ENCODE measurements at regions not wholly inside any gene's neighbourhood (a gene's known extent, or its start where the extent isn't known, plus 50 kb on each side); places are given as distances from the start of the nearest gene placed in this dataset.

DNA sequence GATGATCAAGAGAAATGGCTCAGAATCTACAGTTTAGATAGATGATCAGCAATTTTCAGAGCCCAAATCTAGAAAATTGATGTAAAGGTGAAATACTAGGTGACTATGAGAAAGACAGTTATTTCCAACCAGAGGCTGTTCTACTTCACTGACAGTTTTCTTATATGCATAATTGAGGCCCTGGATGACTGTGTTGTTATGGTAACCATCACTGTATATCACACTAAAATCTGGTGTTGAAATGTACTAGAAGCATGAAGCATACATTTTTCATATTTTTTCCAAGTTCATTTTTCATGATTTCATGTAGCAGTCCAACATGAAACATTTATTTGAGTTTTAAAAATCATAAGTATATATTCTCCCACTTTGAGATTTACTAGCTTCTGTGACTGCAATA lies 87.4 kb downstream of the ATXN3L start:
- TF ChIP-seq ESRRA (IDR thresholded peaks at IDR 0.05; ENCODE audit: borderline replicate concordance, low read length) (no peak), BHLHE40 (IDR thresholded peaks at IDR 0.05; ENCODE audit: low read depth, low read length) (no peak), CHD2 (IDR thresholded peaks at IDR 0.05; ENCODE audit: low read length, partially characterized antibody) (no peak), ZNF302 (CRISPR knock-in tag; IDR thresholded peaks at IDR 0.05) (no peak), KDM1A (IDR thresholded peaks at IDR 0.05; ENCODE audit: low read depth) (no peak), POLR2A (IDR thresholded peaks at IDR 0.05; ENCODE audit: low read length) (no peak), SREBF2 (IDR thresholded peaks at IDR 0.05) (no peak), RFX5 (IDR thresholded peaks at IDR 0.05) (no peak), RAD21 (conservative IDR thresholded peaks at IDR 0.05 in 1 of 2, IDR thresholded peaks at IDR 0.05 in 1 of 2) (no peak), RNF2 (IDR thresholded peaks at IDR 0.05; ENCODE audit: borderline replicate concordance, low read depth) (no peak)
- TF ChIP-seq, protein P1, sequence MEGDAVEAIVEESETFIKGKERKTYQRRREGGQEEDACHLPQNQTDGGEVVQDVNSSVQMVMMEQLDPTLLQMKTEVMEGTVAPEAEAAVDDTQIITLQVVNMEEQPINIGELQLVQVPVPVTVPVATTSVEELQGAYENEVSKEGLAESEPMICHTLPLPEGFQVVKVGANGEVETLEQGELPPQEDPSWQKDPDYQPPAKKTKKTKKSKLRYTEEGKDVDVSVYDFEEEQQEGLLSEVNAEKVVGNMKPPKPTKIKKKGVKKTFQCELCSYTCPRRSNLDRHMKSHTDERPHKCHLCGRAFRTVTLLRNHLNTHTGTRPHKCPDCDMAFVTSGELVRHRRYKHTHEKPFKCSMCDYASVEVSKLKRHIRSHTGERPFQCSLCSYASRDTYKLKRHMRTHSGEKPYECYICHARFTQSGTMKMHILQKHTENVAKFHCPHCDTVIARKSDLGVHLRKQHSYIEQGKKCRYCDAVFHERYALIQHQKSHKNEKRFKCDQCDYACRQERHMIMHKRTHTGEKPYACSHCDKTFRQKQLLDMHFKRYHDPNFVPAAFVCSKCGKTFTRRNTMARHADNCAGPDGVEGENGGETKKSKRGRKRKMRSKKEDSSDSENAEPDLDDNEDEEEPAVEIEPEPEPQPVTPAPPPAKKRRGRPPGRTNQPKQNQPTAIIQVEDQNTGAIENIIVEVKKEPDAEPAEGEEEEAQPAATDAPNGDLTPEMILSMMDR (IDR thresholded peaks at IDR 0.05), result no peak
- TF ChIP-seq, protein P2, sequence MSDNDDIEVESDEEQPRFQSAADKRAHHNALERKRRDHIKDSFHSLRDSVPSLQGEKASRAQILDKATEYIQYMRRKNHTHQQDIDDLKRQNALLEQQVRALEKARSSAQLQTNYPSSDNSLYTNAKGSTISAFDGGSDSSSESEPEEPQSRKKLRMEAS (IDR thresholded peaks at IDR 0.05), result no peak
- TF ChIP-seq, protein P3, sequence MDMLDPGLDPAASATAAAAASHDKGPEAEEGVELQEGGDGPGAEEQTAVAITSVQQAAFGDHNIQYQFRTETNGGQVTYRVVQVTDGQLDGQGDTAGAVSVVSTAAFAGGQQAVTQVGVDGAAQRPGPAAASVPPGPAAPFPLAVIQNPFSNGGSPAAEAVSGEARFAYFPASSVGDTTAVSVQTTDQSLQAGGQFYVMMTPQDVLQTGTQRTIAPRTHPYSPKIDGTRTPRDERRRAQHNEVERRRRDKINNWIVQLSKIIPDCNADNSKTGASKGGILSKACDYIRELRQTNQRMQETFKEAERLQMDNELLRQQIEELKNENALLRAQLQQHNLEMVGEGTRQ (IDR thresholded peaks at IDR 0.05), result no peak
